ENCODE measurements at regions not wholly inside any gene's neighbourhood (a gene's known extent, or its start where the extent isn't known, plus 50 kb on each side); places are given as distances from the start of the nearest gene placed in this dataset.

DNA sequence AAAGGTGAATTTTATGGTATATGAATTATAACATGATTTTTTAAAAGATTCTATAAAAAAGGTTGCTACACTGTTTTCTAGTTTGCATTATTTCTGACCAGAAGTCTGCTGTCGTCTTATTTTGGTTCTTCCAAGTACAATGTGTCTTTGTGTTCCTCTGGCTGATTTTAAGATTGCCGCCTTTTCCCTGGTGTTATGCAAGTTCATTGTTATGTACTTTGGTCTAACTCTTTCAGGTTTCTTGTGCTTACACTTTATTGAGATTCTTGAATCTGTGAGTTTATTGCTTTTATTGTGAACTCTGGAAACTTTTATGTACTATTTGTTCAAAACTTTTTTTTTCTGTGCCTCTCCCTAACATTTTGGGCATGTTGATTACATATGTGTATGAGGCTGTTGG lies 109.8 kb downstream of the RFX6 start:
- TF ChIP-seq KLF7 (tag by site-specific recombination; IDR thresholded peaks at IDR 0.05; ENCODE audit: borderline replicate concordance) (no peak), TCF7L2 (IDR thresholded peaks at IDR 0.05; ENCODE audit: borderline replicate concordance, low read depth, low read length) (no peak), SALL2 (tag by site-specific recombination; IDR thresholded peaks at IDR 0.05; ENCODE audit: borderline replicate concordance) (no peak), ZNF274 (IDR thresholded peaks at IDR 0.05; ENCODE audit: low read length) (no peak), ZNF274 (tag by site-specific recombination; IDR thresholded peaks at IDR 0.05; ENCODE audit: borderline replicate concordance) (no peak), ZNF416 (tag by site-specific recombination; IDR thresholded peaks at IDR 0.05) (no peak)
